Mesenchymal stem cell (in vitro differentiated cells and primary cell): ENCODE measurements at regions not wholly inside any gene's neighbourhood (a gene's known extent, or its start where the extent isn't known, plus 50 kb on each side); places are given as distances from the start of the nearest gene placed in this dataset.

Experiments used
- DNase-seq: peaks from one replicate; pipeline ENCODE4 v3.0.0-alpha.2; 2013
- H2AFZ ChIP-seq: one replicate; pipeline ENCODE4 v1.6.1; 2013; ENCODE audit warnings: low read depth, mild to moderate bottlenecking, control low read depth, inconsistent platforms, low read length, moderate library complexity
- H2AK5ac ChIP-seq: 2 replicates; pipeline ENCODE4 v1.6.1; 2013; ENCODE audit warnings: low read length, moderate library complexity, mild to moderate bottlenecking, inconsistent platforms; ENCODE audit not compliant: severe bottlenecking
- H2BK120ac ChIP-seq: one replicate; pipeline ENCODE4 v1.6.1; 2013; ENCODE audit warnings: low read depth, mild to moderate bottlenecking, inconsistent platforms, low read length, moderate library complexity
- H2BK12ac ChIP-seq, 2 experiments: one replicate each; pipeline ENCODE4 v1.6.1; 2013; ENCODE audit warnings: inconsistent platforms in 2 of 2, low read length in 2 of 2, mild to moderate bottlenecking in 2 of 2, moderate library complexity in 2 of 2, control low read depth in 1 of 2
- H2BK15ac ChIP-seq: one replicate; pipeline ENCODE4 v1.6.1; 2013; ENCODE audit warnings: mild to moderate bottlenecking, low read depth, inconsistent platforms; ENCODE audit not compliant: poor library complexity, severe bottlenecking
- H2BK5ac ChIP-seq: 2 replicates; pipeline ENCODE4 v1.6.1; 2013; ENCODE audit warnings: low read depth, mild to moderate bottlenecking, low read length, control low read depth, inconsistent platforms; ENCODE audit not compliant: poor library complexity, severe bottlenecking
- H3K14ac ChIP-seq, 2 experiments: one replicate each; pipeline ENCODE4 v1.6.1; 2013; ENCODE audit warnings: inconsistent platforms in 2 of 2, low read length in 2 of 2, control low read depth in 1 of 2, mild to moderate bottlenecking in 1 of 2, moderate library complexity in 1 of 2
- H3K18ac ChIP-seq, 2 experiments: one replicate each; pipeline ENCODE4 v1.6.1; 2013; ENCODE audit warnings: inconsistent platforms in 2 of 2, low read length in 2 of 2, control low read depth in 1 of 2, low read depth in 1 of 2, mild to moderate bottlenecking in 1 of 2
- H3K23ac ChIP-seq, 2 experiments: one replicate each; pipeline ENCODE4 v1.6.1; 2013; ENCODE audit warnings: inconsistent platforms in 2 of 2, low read length in 2 of 2, mild to moderate bottlenecking in 2 of 2, moderate library complexity in 2 of 2, control low read depth in 1 of 2
- H3K27ac ChIP-seq: 2 replicates; pipeline ENCODE4 v1.5.1; 2013; ENCODE audit warnings: mild to moderate bottlenecking, moderate library complexity, low read length, control low read depth, inconsistent platforms; ENCODE audit not compliant: poor library complexity, severe bottlenecking
- H3K27me3 ChIP-seq, 2 experiments: 2 replicates each; pipeline versions ENCODE4 v1.6.1 to v1.7.0; 2013; ENCODE audit warnings: low read length in 2 of 2, mild to moderate bottlenecking in 2 of 2, moderate library complexity in 2 of 2, control low read depth in 1 of 2, inconsistent platforms in 1 of 2; ENCODE audit not compliant: control insufficient read depth in 1 of 2, insufficient read depth in 1 of 2
- H3K36me3 ChIP-seq, 2 experiments: 2 replicates each; pipeline versions ENCODE4 v1.6.1 to v1.7.0; 2013; ENCODE audit warnings: low read length in 2 of 2, control low read depth in 1 of 2, inconsistent platforms in 1 of 2, low read depth in 1 of 2, mild to moderate bottlenecking in 1 of 2; ENCODE audit not compliant: insufficient read depth in 2 of 2, control insufficient read depth in 1 of 2
- H3K4ac ChIP-seq, 2 experiments: one replicate each; pipeline ENCODE4 v1.6.1; 2013; ENCODE audit warnings: inconsistent platforms in 2 of 2, low read length in 2 of 2, mild to moderate bottlenecking in 2 of 2, moderate library complexity in 2 of 2, control low read depth in 1 of 2, low read depth in 1 of 2
- H3K4me1 ChIP-seq: 2 replicates; pipeline ENCODE4 v1.6.1; 2013; ENCODE audit warnings: low read depth, low read length, control low read depth; ENCODE audit not compliant: control insufficient read depth, insufficient read depth
- H3K4me2 ChIP-seq: 2 replicates; pipeline ENCODE4 v1.6.1; 2013; ENCODE audit warnings: low read length, mild to moderate bottlenecking, inconsistent platforms; ENCODE audit not compliant: poor library complexity, severe bottlenecking
- H3K4me3 ChIP-seq, 2 experiments: 2 replicates each; pipeline versions ENCODE4 v1.5.1 to v1.7.0; 2013; ENCODE audit warnings: low read length in 2 of 2, mild to moderate bottlenecking in 2 of 2, control low read depth in 1 of 2, low read depth in 1 of 2; ENCODE audit not compliant: insufficient read depth in 1 of 2
- H3K79me1 ChIP-seq: replicated peaks from 2 replicates; pipeline ENCODE4 v1.6.1; 2013; ENCODE audit warnings: mild to moderate bottlenecking, control low read depth, low read length, inconsistent platforms; ENCODE audit not compliant: poor library complexity, severe bottlenecking
- H3K9ac ChIP-seq: 2 replicates; pipeline ENCODE4 v1.7.0; 2013; ENCODE audit warnings: mild to moderate bottlenecking, low read length, moderate library complexity
- H3K9me3 ChIP-seq: 2 replicates; pipeline ENCODE4 v1.7.0; 2013; ENCODE audit warnings: mild to moderate bottlenecking, low read length; ENCODE audit not compliant: control insufficient read depth
- H4K8ac ChIP-seq: one replicate; pipeline ENCODE4 v1.6.1; 2013; ENCODE audit warnings: inconsistent platforms, mild to moderate bottlenecking, low read length, moderate library complexity
- H4K91ac ChIP-seq: one replicate; pipeline ENCODE4 v1.6.1; 2013; ENCODE audit warnings: mild to moderate bottlenecking, low read length, inconsistent platforms
- WGBS: methylation state at CpG from one replicate; pipeline ENCODE4 v1.1.7; 2013; ENCODE audit warnings: mixed read lengths; 5-methylcytosine and 5-hydroxymethylcytosine counted together

GRCh38 chr3:194240766-194241165 lies 104.8 kb downstream of the HES1 start:
- Histone ChIP-seq H3K18ac (no peak overlapping the region), H3K27ac (no peak overlapping the region), H3K79me1 (no peaks in the 10 kb centered on the region), H3K4me2 (no peak overlapping the region), H3K9me3 (peaks cover 6% of the 10 kb centered on the region), H2BK12ac (no peak overlapping the region), H2BK15ac (no peak overlapping the region), H2AK5ac (no peak overlapping the region), H4K91ac (no peak overlapping the region), H2BK120ac (no peak overlapping the region), H3K4ac (no peak overlapping the region), H2AFZ (no peak overlapping the region), H3K27me3 (peaks cover 10 to 14% of the 10 kb centered on the region in 2 experiments), H3K9ac (no peak overlapping the region), H3K36me3 (no peaks in the 10 kb centered on the region), H2BK5ac (no peak overlapping the region), H3K23ac (no peak overlapping the region), H3K14ac (no peak overlapping the region), H3K4me1 (no peaks in the 10 kb centered on the region), H4K8ac (no peak overlapping the region), H3K4me3 (no peak overlapping the region)
- no peak for DNase-seq
- WGBS = 94% methylated on average over 6 of the region's 7 CpGs

GRCh38 chr3:194243172-194243837 lies 107.4 kb downstream of the HES1 start:
- Histone ChIP-seq H2AFZ (no peak overlapping the region), H4K91ac (no peak overlapping the region), H3K4me1 (no peaks in the 10 kb centered on the region), H2BK12ac (no peak overlapping the region), H3K9me3 (no peaks in the 10 kb centered on the region), H2AK5ac (no peak overlapping the region), H3K4ac (no peak overlapping the region), H3K4me3 (no peak overlapping the region), H4K8ac (no peak overlapping the region), H3K79me1 (no peaks in the 10 kb centered on the region), H3K36me3 (no peaks in the 10 kb centered on the region), H2BK5ac (no peak overlapping the region), H2BK120ac (no peak overlapping the region), H3K23ac (no peak overlapping the region), H3K18ac (no peak overlapping the region), H3K27ac (no peak overlapping the region), H3K4me2 (no peak overlapping the region), H3K14ac (no peak overlapping the region), H2BK15ac (no peak overlapping the region), H3K9ac (no peak overlapping the region), H3K27me3 (peaks cover 16% of the 10 kb centered on the region in 2 experiments)
- 91% methylated on average over 3 of the region's 4 CpGs for WGBS
- no peak for DNase-seq

GRCh38 chr3:194244167-194244566 lies 107.0 kb downstream of the CPN2 start:
- H2BK15ac ChIP-seq = no peak overlapping the region
- 92% methylated on average over 6 of the region's 6 CpGs for WGBS

GRCh38 chr3:194245474-194245873 lies 105.7 kb downstream of the CPN2 start:
- no peak overlapping the region for H3K14ac ChIP-seq
- no peak overlapping the region for H3K4me2 ChIP-seq
- no peaks in the 10 kb centered on the region for H3K9me3 ChIP-seq
- H3K23ac ChIP-seq = no peak overlapping the region
- H3K4ac ChIP-seq = no peak overlapping the region
- H4K91ac ChIP-seq = no peak overlapping the region
- H3K4me1 ChIP-seq = peaks cover 2% of the 10 kb centered on the region
- H3K18ac ChIP-seq = peak overlapping the region in 1 of 2 experiments; percentile 69
- H3K27ac ChIP-seq = no peak overlapping the region
- no peak overlapping the region for H2AFZ ChIP-seq
- DNase-seq = no peak
- no peak overlapping the region for H2AK5ac ChIP-seq
- WGBS = 99% methylated on average over 2 of the region's 2 CpGs
- no peak overlapping the region for H3K9ac ChIP-seq
- H3K4me3 ChIP-seq = no peak overlapping the region
- peaks cover 24 to 38% of the 10 kb centered on the region in 2 experiments for H3K27me3 ChIP-seq
- H3K36me3 ChIP-seq = no peaks in the 10 kb centered on the region
- H2BK12ac ChIP-seq = peak overlapping the region in 1 of 2 experiments; percentile 89
- H2BK15ac ChIP-seq = no peak overlapping the region
- H2BK120ac ChIP-seq = no peak overlapping the region
- no peak overlapping the region for H4K8ac ChIP-seq
- no peak overlapping the region for H2BK5ac ChIP-seq
- H3K79me1 ChIP-seq = no peaks in the 10 kb centered on the region

More at GRCh38 chr3:194244167-194244566, 107.0 kb downstream of the CPN2 start:
- H3K18ac ChIP-seq = no peak overlapping the region
- no peak overlapping the region for H4K8ac ChIP-seq
- H3K14ac ChIP-seq = no peak overlapping the region
- H3K23ac ChIP-seq = no peak overlapping the region
- no peak overlapping the region for H3K27ac ChIP-seq
- no peaks in the 10 kb centered on the region for H3K4me1 ChIP-seq
- no peaks in the 10 kb centered on the region for H3K9me3 ChIP-seq
- no peak overlapping the region for H2AFZ ChIP-seq
- H2AK5ac ChIP-seq = no peak overlapping the region
- peaks cover 24% of the 10 kb centered on the region in 2 experiments for H3K27me3 ChIP-seq
- H3K79me1 ChIP-seq = no peaks in the 10 kb centered on the region
- H3K4me2 ChIP-seq = no peak overlapping the region
- no peak overlapping the region for H3K9ac ChIP-seq
- H2BK12ac ChIP-seq = no peak overlapping the region
- no peak overlapping the region for H2BK120ac ChIP-seq
- H3K4me3 ChIP-seq = no peak overlapping the region
- no peak overlapping the region for H2BK5ac ChIP-seq
- H4K91ac ChIP-seq = no peak overlapping the region
- DNase-seq = no peak
- no peak overlapping the region for H3K4ac ChIP-seq
- no peaks in the 10 kb centered on the region for H3K36me3 ChIP-seq
